ENCODE measurements at regions not wholly inside any gene's neighbourhood (a gene's known extent, or its start where the extent isn't known, plus 50 kb on each side); places are given as distances from the start of the nearest gene placed in this dataset.
A peak's percentile ranks its signal among the peaks of the same experiment; 100 is the strongest.

GRCh38 chr3:102670986-102671385 lies 236.2 kb downstream of the ZPLD1 start:
- intact Hi-C loops (cut with DNase I): no loop called here
- TF ChIP-seq CTCF (IDR thresholded peaks at IDR 0.05) (no peak), POLR2A (IDR thresholded peaks at IDR 0.05) (no peak)
- H3K27ac ChIP-seq: no peak overlapping the region
- no peak for DNase-seq
- 21 to 24% methylated on average over 2 of the region's 2 CpGs for WGBS, 2 donors
- no peak for ATAC-seq
- H3K4me3 ChIP-seq: no peak overlapping the region
- no peaks in the 10 kb centered on the region for H3K27me3 ChIP-seq
- H3K9me3 ChIP-seq: no peaks in the 10 kb centered on the region
- H3K4me1 ChIP-seq: peaks cover 3% of the 10 kb centered on the region
- H3K36me3 ChIP-seq (replicated peaks in 1 of 2; ENCODE audit: insufficient read depth in 1 of 2, low read depth in 2 of 2): no peaks in the 10 kb centered on the region

GRCh38 chr3:102672305-102672704 lies 237.5 kb downstream of the ZPLD1 start:
- intact Hi-C loops (cut with DNase I): no loop called here
- Histone ChIP-seq H3K36me3 (replicated peaks in 1 of 2; ENCODE audit: insufficient read depth in 1 of 2, low read depth in 2 of 2) (no peaks in the 10 kb centered on the region), H3K27ac (no peak overlapping the region), H3K4me1 (peaks cover 3% of the 10 kb centered on the region), H3K4me3 (no peak overlapping the region), H3K27me3 (no peaks in the 10 kb centered on the region), H3K9me3 (no peaks in the 10 kb centered on the region)
- DNase-seq (no peak), ATAC-seq (no peak)
- no peak for TF ChIP-seq POLR2A (IDR thresholded peaks at IDR 0.05)
- TF ChIP-seq CTCF (IDR thresholded peaks at IDR 0.05): no peak
- 28 to 30% methylated on average over 1 of the region's 1 CpG for WGBS, 2 donors

DNA sequence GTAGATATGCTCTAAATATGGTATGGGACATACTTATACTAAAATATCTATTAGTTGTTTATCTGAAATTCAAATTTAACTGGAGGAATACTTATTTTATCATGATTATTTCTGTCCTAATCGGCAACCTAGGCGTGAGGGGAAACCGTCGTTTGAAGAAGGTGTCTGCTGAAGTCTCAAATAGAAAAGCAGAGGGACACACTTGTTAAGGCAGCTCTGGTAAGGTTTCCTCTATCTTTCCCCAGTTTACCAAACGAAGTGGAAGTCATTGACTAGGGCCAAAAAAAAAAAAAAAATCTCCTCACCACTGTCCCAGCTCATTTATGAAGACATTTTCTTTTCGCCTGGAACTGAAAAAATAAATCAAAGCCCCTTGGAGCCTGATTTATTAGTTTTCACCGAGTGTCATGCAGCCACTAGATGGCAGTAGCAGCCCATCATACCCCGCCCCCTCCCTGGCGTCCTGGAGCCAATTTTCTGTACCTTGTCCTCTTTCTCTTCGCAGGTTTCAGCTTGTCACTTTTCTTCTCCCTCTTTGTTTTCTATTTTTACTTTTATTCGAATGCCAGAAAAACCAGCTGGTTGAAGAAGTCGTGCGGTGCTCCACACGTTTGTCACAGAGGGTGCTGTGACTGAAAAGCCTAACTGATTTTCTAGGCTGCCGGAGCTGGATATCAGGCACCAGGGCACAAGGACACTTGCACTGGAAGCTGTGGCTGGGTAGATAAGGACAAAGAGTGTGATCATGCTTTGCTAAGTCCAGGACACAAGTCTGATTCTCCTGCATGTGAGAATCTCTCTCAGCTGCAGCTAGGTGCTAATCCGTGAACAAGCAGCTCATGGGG lies 238.7 kb downstream of the ZPLD1 start:
- Histone ChIP-seq H3K4me3 (no peak overlapping the region), H3K27ac (no peak overlapping the region), H3K9me3 (no peaks in the 10 kb centered on the region), H3K4me1 (peaks cover 3% of the 10 kb centered on the region), H3K36me3 (replicated peaks in 1 of 2; ENCODE audit: insufficient read depth in 1 of 2, low read depth in 2 of 2) (no peaks in the 10 kb centered on the region), H3K27me3 (no peaks in the 10 kb centered on the region)
- DNase-seq (peak; percentile 61 to 78 (median 70)), ATAC-seq (peak; percentile 86)
- intact Hi-C loops (cut with DNase I): no loop called here
- WGBS, 2 donors: 7 to 8% methylated on average over 16 of the region's 16 CpGs
- peak; percentile 81 to 89 (median 84) for TF ChIP-seq CTCF (IDR thresholded peaks at IDR 0.05)
- TF ChIP-seq POLR2A (IDR thresholded peaks at IDR 0.05): no peak

DNA sequence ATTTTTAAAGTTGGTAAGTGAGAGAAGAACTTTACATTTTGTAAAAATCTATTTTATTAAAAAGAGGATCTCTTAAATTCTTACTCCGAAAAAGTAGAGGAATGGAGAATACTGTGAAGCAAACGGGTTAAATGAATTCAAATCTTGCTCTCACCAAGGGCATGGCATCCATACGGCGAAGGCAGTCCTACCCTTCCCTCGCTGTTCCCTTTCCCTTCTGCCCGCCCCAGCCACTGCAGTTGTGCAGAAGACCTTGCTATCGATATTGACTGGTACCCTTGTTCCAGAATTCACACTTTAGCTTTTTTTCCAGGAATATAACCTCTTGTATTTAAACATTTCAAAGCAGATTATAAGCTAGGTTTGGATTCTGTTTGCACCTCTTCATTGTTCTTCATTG lies 239.5 kb downstream of the ZPLD1 start:
- H3K4me3 ChIP-seq: no peak overlapping the region
- DNase-seq: no peak
- H3K27ac ChIP-seq: no peak overlapping the region
- ATAC-seq: no peak
- intact Hi-C loops (cut with DNase I): no loop called here
- TF ChIP-seq POLR2A (IDR thresholded peaks at IDR 0.05) (no peak), CTCF (IDR thresholded peaks at IDR 0.05) (no peak)
- no peaks in the 10 kb centered on the region for H3K9me3 ChIP-seq
- 74 to 79% methylated on average over 7 of the region's 7 CpGs for WGBS, 2 donors
- no peaks in the 10 kb centered on the region for H3K27me3 ChIP-seq
- no peaks in the 10 kb centered on the region for H3K36me3 ChIP-seq (replicated peaks in 1 of 2; ENCODE audit: insufficient read depth in 1 of 2, low read depth in 2 of 2)
- H3K4me1 ChIP-seq: peaks cover 3% of the 10 kb centered on the region

- Histone ChIP-seq H3K9me3 (no peaks in the 10 kb centered on the region), H3K36me3 (replicated peaks in 1 of 2; ENCODE audit: insufficient read depth in 1 of 2, low read depth in 2 of 2) (no peaks in the 10 kb centered on the region), H3K27me3 (no peaks in the 10 kb centered on the region), H3K4me1 (peaks cover 3% of the 10 kb centered on the region), H3K27ac (no peak overlapping the region), H3K4me3 (no peak overlapping the region)
- DNase-seq (no peak), ATAC-seq (no peak)
- intact Hi-C loops (cut with DNase I): no loop called here
- no peak for TF ChIP-seq POLR2A (IDR thresholded peaks at IDR 0.05)
- no peak for TF ChIP-seq CTCF (IDR thresholded peaks at IDR 0.05)
Measured at GRCh38 chr3:102676424-102676823, 241.6 kb downstream of the ZPLD1 start.

Measured in body of pancreas (tissue), 4 donors.